ENCODE measurements at regions not wholly inside any gene's neighbourhood (a gene's known extent, or its start where the extent isn't known, plus 50 kb on each side); places are given as distances from the start of the nearest gene placed in this dataset.

DNA sequence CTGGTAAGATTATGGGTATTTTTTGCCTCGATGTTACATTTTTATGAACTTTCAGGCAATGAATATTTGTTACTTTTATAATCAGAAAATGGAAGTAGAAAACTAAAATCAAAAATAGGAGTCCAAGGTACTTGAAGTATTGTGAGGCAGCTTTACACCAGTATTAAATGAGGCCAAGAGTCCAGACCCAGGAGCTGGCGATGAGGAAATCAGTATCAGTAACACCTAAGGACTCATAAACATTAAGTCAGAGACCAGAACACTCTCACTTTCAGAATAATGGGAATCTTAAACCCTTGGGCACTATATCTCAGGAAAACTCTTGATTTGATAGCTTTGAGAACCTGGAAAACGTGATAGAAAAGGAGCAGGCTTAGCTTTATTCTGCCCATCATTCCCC lies 208.8 kb downstream of the GXYLT1 start:
- Mint-ChIP-seq H3K27ac (no peak overlapping the region), H3K9me3 (no peaks in the 10 kb centered on the region), H3K27me3 (peaks cover 19% of the 10 kb centered on the region), H3K36me3 (no peaks in the 10 kb centered on the region), H3K4me3 (no peak overlapping the region), H3K4me1 (ENCODE audit: unreplicated experiment) (peaks cover 10% of the 10 kb centered on the region)
- TF ChIP-seq, protein P1, sequence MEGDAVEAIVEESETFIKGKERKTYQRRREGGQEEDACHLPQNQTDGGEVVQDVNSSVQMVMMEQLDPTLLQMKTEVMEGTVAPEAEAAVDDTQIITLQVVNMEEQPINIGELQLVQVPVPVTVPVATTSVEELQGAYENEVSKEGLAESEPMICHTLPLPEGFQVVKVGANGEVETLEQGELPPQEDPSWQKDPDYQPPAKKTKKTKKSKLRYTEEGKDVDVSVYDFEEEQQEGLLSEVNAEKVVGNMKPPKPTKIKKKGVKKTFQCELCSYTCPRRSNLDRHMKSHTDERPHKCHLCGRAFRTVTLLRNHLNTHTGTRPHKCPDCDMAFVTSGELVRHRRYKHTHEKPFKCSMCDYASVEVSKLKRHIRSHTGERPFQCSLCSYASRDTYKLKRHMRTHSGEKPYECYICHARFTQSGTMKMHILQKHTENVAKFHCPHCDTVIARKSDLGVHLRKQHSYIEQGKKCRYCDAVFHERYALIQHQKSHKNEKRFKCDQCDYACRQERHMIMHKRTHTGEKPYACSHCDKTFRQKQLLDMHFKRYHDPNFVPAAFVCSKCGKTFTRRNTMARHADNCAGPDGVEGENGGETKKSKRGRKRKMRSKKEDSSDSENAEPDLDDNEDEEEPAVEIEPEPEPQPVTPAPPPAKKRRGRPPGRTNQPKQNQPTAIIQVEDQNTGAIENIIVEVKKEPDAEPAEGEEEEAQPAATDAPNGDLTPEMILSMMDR (conservative IDR thresholded peaks at IDR 0.05) = no peak
- DNase-seq (ENCODE audit: extremely low spot score, unreplicated experiment) = no peak

DNA sequence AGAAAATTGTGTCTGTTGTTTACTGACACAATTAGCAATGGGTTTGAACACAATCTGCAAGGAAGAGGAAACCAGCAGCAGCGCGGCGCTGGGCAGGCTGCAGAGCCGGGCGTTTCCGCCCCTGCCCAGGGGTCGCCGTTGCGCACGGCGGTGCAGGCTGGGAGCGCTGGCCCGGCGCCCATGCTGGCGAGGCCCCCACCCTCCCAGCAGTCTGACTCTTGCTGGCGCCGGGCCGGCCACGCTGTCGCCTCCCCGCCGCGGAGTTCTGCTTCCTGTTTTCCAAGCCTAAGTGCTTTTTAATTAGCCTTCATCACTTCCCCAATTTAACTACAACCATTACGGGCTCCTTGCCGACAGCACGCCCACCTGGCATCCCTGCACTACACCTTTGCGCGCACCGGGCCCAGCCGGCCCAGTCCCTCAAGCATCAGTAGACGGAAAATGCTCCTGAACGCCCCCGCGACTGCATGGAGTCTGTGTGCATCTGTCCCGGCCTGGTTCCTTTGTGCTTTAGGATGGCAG lies 212.1 kb downstream of the GXYLT1 start:
- TF ChIP-seq, protein P1 (conservative IDR thresholded peaks at IDR 0.05) = no peak
- Mint-ChIP-seq H3K9me3 (no peaks in the 10 kb centered on the region), H3K27me3 (peaks cover 15% of the 10 kb centered on the region), H3K4me1 (ENCODE audit: unreplicated experiment) (peaks cover 16% of the 10 kb centered on the region), H3K36me3 (no peaks in the 10 kb centered on the region), H3K27ac (peak overlapping the region; percentile 34), H3K4me3 (peak overlapping the region; percentile 90)
- peak; percentile 70 for DNase-seq (ENCODE audit: extremely low spot score, unreplicated experiment)

DNA sequence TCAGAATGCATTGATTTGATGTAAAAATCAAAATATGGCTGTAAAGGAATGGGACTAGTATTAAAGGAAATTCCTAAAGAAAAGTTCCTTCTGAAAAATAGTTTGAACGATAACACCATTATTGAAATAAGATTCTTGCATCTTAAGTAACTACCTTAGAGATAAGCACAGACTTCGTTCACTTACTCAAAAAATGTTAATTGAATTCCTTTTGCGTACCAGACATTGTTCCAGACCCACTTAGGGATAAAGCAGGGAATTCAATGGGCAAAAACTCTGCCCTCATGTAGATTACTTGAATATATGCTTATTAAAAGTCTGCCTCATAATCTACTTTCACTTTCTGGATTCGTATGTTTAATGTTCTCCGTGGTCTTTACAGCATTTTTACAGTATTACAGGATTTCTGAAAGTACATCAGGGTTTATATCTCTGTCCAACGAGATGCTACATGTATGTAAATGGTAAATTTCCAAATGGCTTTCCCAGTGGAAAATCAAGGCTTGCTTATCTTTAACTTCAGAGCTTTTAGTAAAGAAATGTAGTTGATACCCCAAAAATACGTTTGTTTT lies 213.7 kb downstream of the GXYLT1 start:
- no peak for DNase-seq (ENCODE audit: extremely low spot score, unreplicated experiment)
- Mint-ChIP-seq H3K4me3 (no peak overlapping the region), H3K36me3 (no peaks in the 10 kb centered on the region), H3K4me1 (ENCODE audit: unreplicated experiment) (peaks cover 16% of the 10 kb centered on the region), H3K27ac (no peak overlapping the region), H3K27me3 (peaks cover 15% of the 10 kb centered on the region), H3K9me3 (no peaks in the 10 kb centered on the region)
- TF ChIP-seq, protein P1 (conservative IDR thresholded peaks at IDR 0.05) = no peak

DNA sequence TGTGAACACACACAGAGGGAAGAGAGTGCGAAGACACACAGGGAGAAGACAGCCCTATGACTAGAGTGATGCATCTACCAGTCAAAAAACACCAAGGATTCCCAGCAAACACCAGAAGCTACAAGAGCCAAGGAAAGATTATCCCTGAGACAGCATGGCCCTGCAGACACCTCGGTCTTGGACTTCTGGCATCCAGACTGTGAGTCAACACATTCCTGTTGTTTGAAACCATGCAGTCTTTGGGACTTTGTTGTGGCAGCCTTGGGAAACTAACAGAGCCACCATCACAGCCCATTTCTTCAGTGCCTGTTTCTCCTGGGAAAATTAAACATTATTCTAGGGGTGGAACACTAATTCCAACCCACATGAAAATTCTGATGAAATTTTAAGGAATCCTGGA lies 220.6 kb downstream of the GXYLT1 start:
- Mint-ChIP-seq H3K36me3 (no peaks in the 10 kb centered on the region), H3K27ac (no peak overlapping the region), H3K27me3 (no peaks in the 10 kb centered on the region), H3K4me3 (no peak overlapping the region), H3K9me3 (no peaks in the 10 kb centered on the region), H3K4me1 (ENCODE audit: unreplicated experiment) (peaks cover 23% of the 10 kb centered on the region)
- TF ChIP-seq, protein P1 (conservative IDR thresholded peaks at IDR 0.05) = no peak
- DNase-seq (ENCODE audit: extremely low spot score, unreplicated experiment) = no peak

DNA sequence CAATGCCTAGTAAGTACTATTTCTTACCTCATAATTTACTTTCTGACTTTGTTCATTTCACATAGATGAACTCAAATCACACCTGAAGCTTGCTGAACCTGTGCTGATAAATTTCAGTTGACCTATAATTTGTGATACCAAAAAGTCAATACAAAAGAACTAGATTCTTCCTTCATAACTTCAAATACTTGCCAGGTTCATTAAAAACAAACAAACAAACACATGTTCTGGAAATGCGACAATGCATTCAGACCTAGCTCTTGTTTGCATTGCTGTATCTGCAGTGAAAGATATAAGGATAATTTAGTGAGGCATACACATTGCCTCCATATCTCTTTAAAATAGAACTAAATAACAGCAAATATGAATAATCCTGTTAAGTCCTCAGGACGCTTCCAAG lies 221.3 kb downstream of the GXYLT1 start:
- H3K27ac Mint-ChIP-seq = no peak overlapping the region
- H3K36me3 Mint-ChIP-seq = no peaks in the 10 kb centered on the region
- no peaks in the 10 kb centered on the region for H3K27me3 Mint-ChIP-seq
- TF ChIP-seq, protein P1 (conservative IDR thresholded peaks at IDR 0.05) = no peak
- H3K4me3 Mint-ChIP-seq = no peak overlapping the region
- H3K4me1 Mint-ChIP-seq (ENCODE audit: unreplicated experiment) = peaks cover 25% of the 10 kb centered on the region
- no peak for DNase-seq (ENCODE audit: extremely low spot score, unreplicated experiment)
- no peaks in the 10 kb centered on the region for H3K9me3 Mint-ChIP-seq
